Right ventricle myocardium inferior (tissue), 1 donor: ENCODE measurements at regions not wholly inside any gene's neighbourhood (a gene's known extent, or its start where the extent isn't known, plus 50 kb on each side); places are given as distances from the start of the nearest gene placed in this dataset.
"Not testable (repeated sequence)": the region's sequence is repeated elsewhere in the genome, so short reads cannot be mapped to it uniquely, and the experiment has no call there.

Source experiments
- ATAC-seq: fragments of 200-7000 bp; cut with Tn5 transposase; one replicate; pipeline ENCODE4 v1.9.1; 2020; ENCODE audit warnings: mild to moderate bottlenecking, moderate library complexity
- DNase-seq: peaks from one replicate; pipeline ENCODE4 v3.0.0; 2021; ENCODE audit errors: missing footprints
- intact Hi-C: fragments of 100-400 bp; cut with DNase I; formaldehyde crosslinking; loops from one replicate; pipeline ENCODE4 v1.11.0; 2022
- donor health status: DM: no; HTN: yes; CAD: no; lungs with severe emphysema.

DNA sequence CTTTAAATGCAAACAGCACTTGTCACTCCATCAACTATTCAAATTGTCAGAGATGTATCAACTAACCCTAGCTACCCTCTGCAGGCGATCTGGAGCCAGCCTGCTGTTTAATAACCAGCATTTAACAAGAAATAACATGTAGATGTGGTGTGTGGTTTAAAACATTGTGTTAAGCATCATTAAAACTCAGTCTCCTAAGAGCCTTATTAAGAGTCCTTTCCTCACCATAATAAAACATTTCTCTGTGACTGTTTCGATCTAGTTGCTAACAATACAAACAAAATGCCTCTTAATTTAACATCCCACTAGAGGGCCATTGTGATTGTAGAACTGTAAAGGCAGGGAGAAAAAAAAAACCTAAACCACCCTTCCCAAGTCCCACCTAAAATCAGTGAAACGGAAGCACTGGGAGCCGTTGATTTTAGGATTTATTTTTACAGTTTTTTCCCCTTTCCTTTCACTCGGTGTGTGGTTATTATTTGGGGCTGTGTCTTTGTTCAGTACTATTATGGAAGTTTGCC lies 708.6 kb downstream of the C4orf33 start:
- intact Hi-C loops, result no loop called here
- no peak for DNase-seq
- no peak for ATAC-seq

DNA sequence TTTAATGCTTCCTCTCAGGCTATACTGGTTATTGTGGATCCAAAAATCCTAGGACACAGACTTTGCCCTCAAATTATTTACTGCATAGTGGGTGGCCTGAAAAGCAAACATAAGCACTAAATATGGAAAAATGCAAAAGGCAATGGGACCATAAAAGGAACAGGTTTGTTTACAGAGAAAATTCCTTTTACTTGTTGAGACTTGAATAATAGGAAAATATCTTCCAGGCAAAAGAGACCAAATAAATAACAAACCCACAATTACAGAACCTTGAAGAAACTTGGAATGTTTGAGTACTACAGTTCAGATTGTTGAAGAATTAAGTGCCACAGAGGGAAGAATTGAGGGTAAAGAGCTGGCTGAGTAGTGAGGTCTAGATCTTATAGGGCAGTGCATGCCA lies 711.0 kb downstream of the C4orf33 start:
- intact Hi-C loops, result no loop called here
- DNase-seq (no peak), ATAC-seq (no peak)

DNA sequence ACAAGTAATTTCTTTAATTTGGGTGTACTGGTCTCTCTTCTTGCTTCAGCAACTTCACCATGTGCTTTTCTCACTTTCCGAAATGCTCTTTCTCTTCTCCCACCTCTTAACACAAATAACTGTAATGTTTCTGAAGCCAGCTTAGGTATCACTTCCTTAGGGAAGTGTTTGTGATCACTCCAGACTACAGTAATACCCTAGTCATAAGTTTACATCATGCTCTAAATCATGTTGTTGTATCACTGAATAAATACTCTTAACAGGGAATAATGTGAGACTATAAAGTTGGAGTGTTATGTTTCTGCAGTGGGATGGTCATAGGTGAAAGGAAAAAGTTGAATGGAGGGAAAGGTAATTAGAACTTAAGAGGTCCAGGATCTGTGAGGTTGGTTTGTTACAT lies 712.3 kb downstream of the C4orf33 start:
- ATAC-seq (no peak), DNase-seq (no peak)
- intact Hi-C loops, result no loop called here

DNA sequence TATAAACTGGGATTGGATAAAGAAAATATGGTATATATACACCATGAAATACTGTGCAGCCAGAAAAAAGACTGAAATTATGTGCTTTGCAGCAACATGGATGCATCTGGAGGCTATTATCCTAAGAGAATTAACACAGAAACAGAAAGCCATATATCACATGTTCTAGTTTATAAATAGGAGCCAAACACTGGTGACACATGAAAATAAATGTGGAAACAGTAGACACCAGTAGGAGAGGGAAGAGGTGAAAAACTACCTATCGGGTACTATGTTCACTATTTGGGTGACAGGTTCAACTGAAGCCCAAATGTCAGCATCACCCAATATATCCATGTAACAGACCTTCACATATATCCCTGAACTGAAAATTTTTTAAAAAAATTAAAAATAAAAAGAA lies 725.1 kb downstream of the C4orf33 start:
- ATAC-seq (no peak), DNase-seq (no peak)
- intact Hi-C loops, result no loop called here

DNA sequence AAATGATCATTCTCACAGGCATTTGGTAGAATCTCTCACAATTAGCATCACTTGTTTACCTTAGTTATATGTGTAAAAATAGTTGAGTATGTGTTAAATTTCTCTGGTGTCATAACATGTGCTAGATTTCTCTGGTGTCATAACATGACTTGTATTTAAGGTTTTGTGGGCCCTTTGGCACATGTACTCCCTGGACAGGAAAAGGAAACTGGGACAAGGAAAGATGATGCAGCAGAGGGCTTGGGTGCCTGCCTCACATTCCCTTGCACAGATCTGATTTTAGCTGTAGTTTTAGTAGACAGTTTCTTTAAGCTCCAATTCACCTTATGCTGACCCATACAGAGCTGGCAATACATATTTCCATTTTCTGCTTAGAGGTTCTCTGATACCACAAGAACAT lies 726.0 kb downstream of the C4orf33 start:
- intact Hi-C loops, result no loop called here
- DNase-seq (no peak), ATAC-seq (peak; percentile 34)

DNA sequence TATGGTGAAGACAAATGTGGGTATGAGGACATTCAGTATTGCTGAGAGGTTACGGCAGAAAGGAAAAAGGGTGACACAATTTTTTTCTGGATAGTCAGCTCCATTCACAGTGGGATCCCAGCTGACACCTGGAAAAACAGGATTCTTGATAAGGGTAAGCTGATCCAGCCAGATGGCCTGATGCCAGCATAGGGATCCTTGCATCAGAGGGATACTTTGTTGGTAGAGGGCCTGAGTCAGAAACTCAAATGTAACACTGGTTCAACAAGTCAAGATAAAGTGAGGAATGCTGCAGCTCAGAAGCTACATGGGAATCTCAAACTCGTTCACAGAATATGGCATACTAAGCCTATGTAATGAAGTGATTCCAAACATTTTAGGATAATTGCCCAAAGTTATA lies 726.7 kb downstream of the C4orf33 start:
- DNase-seq (no peak), ATAC-seq (no peak)
- intact Hi-C loops, result no loop called here

DNA sequence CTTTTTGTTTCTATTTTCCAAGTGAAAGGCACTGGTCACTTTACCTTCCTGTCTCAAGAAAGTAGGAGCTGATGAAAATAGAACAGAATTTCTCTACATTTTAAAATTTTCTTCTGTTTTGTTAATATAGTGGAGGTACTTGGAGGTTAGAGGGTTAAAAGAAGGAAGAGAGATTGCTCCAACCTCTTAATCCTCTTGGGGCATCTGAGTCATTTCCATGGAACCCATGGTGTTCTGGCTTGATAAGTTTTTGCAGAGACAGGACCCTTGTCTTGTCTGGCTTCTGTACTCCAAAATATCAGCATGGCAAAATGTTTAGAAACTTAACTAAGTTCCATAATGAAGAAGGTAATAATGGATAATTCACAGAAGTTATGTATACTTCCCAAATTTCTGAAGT lies 727.2 kb downstream of the C4orf33 start:
- ATAC-seq (no peak), DNase-seq (no peak)
- intact Hi-C loops, result no loop called here

DNA sequence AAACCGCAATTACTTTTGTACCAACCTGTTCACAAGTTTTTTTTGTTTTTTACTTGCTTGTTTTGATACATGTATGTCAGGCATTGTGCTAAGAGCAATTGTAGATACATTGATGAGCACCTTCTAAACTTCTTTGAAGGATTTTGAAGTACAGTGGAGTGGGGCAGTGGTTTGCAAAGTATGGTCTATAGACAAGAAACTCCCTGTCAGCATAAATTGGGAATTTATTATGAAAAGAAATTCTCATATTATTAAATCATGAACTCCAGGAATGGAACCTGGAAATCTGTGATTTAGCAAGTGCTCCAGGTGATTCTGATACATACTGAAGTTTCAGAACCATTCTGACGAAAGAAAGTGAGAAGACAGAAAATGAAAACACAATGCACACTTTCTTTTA lies 733.4 kb downstream of the C4orf33 start:
- DNase-seq, result no peak
- no peak for ATAC-seq
- intact Hi-C loops, result no loop called here

DNA sequence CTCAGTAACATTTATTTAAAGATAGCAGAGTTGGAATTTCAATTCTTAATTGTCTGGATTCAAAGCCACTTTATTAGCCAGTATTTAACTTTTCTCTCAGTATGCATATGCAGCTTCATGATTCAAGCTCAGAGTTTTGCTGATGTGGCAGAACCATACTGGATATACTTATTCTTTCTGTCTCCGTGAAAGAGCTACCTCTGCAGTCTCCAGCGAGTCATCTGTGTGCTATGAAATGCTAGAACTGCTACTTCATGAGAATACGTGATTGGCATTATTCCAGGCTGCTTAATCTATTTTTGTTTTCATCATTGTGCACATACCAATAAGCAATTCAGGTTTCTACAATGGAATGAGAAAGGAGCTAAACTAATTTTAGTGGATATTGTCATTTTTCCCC lies 743.7 kb downstream of the C4orf33 start:
- intact Hi-C loops, result no loop called here
- ATAC-seq, result no peak
- DNase-seq, result no peak

DNA sequence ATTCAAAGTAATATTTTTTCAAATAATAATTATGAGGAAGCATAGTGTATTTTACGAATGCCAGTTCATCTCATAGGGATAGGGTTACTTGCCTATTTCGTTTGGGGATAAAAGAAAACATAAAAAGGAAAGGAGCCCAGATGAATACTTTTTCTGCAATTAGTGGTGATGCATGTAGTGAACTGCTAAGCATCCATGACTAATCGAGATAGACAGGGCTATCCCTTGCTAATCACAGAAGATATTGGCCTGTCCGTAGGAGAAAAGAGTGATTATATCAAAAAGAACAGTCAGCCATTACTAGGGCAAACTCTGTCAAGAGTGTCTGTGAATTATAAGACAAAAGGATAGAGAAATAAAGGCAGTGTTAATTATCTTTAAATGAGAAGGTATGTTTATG lies 746.1 kb downstream of the C4orf33 start:
- intact Hi-C loops, result no loop called here
- DNase-seq (no peak), ATAC-seq (no peak)

DNA sequence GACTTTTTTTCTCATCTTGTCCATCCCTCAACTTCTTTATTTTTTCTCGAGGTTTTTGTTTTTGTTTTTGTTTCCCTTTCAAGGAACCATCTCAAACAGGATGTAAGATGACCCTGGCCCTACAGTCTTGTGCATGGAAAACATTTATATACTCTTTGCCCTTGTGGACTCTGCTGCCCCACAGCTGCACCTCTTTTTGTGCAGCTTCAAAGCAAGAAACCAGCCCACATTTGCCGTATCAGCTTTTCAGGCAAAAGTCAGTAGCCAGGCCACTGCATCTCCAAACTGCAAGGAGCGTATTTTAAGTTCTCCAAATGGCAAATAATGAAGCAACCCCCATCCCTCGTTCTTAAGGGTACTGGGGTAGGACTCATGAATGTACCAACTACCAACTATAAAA lies 756.5 kb downstream of the C4orf33 start:
- intact Hi-C loops, result no loop called here

DNA sequence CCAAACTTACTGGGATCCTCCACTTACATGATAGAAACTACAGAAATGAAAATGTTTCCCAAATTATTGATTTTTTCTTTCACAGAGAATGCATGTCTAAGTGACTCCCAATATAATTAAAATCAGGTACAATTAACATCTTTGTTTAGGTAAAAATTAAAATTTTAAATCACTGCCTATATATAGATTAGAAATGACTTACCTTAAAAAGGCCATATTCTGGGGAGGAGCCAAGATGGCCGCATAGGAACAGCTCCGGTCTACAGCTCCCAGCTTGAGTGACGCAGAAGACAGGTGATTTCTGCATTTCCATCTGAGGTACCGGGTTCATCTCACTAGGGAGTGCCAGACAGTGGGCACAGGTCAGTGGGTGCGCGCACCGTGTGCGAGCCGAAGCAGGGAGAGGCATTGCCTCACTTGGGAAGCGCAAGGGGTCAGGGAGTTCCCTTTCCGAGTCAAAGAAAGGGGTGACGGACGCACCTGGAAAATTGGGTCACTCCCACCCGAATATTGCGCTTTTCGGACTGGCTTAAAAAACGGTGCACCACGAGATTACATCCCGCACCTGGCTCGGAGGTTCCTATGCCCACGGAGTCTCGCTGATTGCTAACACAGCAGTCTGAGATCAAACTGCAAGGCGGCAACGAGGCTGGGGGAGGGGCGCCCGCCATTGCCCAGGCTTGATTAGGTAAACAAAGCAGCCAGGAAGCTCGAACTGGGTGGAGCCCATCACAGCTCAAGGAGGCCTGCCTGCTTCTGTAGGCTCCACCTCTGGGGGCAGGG lies 757.9 kb downstream of the C4orf33 start:
- intact Hi-C loops, DNase-seq, ATAC-seq: not testable (repeated sequence)

More for the DNA sequence above, 756.5 kb downstream of the C4orf33 start:
- DNase-seq (no peak), ATAC-seq (no peak)

DNA sequence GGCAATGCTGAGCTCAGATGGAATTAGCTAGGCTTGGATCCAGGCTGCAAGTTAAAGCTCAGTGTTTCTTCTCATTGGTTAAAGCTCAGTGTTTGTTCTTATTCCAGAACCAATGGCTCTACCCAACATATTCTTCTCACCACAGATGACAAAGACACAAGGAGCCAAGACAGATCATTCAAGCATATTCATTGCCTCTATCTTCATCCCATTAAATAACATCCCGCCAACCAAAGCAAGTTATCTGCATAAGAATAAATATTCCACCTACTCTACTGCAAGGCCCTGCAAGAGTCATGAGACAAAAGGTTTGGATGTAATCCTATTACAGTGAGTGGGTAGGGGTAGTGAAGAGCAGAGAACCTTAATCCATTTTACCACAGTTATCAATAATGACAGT lies 766.5 kb downstream of the C4orf33 start:
- intact Hi-C loops, result no loop called here
- DNase-seq, result no peak
- no peak for ATAC-seq

DNA sequence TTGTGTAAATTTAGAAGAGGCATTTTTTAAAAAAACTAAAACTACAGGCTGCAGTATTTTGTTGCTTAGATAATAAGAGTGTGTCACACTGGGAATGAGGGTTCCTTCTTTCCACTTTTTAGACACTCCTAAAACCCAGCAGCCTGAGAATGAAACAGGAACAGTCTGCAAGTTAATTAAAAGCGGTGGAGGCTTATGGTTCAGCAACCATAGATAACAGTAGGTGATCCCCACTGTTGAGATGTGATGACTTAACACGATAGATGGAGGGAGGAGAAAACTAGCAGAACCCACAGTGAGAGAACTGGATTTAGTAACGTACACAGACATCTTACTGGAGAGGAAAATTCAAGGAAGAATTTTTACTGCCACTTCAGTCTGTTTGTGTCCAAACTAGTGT lies 767.3 kb downstream of the C4orf33 start:
- intact Hi-C loops, result no loop called here
- DNase-seq (no peak), ATAC-seq (no peak)

DNA sequence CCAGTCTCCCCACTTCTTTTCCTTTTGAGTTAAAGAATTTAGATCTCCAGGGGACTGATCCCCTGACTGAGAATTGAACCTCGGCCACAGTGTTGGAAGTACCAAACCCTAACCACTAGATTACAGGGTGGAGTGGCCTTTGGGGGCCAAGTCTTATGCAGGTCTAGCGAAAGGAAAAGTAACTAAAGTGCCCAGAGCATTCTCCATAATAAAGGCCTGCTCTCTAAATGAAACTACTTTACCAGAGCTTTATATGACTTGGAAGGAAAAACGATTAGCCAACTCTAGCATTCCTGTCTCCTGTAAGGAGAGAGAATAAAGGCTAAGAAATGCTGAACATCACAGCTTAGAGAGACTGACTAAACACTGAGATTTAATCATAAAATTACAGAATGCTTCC lies 788.0 kb downstream of the C4orf33 start:
- DNase-seq (no peak), ATAC-seq (no peak)
- intact Hi-C loops, result no loop called here

DNA sequence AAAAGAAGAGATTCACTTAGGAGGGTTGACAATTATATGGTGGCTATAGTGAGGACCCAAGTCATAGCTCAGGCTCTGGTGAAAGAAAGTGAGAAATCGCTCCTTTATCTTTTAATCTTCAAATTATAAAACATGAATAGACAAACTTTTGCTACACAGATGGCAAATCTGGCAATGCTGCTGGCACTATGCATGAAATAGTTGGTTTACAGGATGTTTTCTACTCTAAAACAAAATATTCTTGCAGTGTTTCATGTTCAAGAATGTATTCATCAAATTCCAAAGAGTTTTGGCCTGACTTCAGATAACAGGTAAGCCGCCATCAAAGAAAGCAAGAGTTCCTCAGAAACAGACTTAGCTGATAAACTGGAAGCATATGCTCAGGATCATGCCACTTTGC lies 801.2 kb downstream of the C4orf33 start:
- intact Hi-C loops, result no loop called here
- no peak for ATAC-seq
- no peak for DNase-seq

DNA sequence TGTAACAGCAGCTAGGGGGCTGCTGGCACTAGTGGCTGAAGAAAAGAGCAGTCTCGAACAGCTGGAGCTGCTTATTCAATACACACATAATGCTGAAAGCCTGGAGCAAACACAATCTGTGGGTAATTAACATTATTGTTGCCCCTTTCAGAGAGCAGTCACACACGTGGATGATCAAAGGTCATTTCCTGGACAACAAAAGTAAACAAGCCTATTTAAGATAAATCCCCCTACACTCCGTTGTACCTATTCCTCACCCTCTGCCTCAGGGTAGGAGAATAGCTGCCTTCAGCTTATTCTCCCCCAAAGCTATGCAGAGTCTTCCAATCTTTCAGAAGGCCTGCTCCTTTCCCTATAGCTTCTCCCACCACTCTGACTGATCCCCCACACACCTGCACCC lies 803.9 kb downstream of the C4orf33 start:
- no peak for ATAC-seq
- intact Hi-C loops, result no loop called here
- DNase-seq, result no peak

DNA sequence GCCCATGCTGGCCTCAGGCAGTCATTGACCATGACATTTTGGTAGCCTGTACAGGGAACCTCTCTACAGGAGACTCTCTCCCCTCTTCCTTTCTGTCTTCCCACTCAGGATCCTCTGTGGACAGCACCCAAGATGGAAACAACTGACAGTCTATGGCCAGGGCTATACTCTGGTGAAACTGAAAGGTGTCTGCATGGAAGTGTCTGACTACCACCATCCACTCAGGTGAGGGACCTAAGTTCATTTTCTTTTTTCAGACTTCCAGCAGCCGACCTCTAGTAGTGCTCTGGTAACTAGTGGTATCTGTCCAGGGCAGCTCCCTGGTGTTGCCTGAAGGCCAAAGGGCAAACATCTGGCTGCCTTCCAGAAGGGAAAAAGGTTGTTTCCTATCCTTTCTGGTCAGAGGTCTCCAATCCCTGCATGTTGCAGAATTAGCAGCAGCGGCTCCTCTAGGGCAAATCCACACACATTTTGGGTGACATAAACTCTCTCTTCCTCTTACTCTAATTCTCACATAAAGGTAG lies 804.5 kb downstream of the C4orf33 start:
- ATAC-seq (no peak), DNase-seq (no peak)
- intact Hi-C loops, result no loop called here

DNA sequence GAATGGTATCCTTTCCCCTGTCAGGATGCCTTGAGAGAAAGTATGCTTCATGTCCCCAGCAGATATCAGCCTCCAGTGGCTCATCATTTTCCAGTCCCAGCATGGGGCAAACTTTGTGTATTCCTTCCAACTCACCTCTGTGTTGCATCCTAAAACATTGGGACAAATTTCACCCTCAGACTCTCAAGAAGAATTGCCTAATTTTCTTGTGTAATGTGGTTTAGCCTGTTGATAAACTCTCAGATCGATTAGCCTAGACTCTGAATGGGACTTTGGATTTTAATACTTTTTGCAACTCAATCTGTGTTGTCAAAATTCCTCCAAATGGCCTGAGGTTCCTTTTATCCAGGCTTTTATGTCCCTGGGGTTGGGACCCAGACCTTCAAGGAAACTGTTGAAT lies 805.3 kb downstream of the C4orf33 start:
- intact Hi-C loops, result no loop called here
- DNase-seq, result no peak
- ATAC-seq, result no peak

DNA sequence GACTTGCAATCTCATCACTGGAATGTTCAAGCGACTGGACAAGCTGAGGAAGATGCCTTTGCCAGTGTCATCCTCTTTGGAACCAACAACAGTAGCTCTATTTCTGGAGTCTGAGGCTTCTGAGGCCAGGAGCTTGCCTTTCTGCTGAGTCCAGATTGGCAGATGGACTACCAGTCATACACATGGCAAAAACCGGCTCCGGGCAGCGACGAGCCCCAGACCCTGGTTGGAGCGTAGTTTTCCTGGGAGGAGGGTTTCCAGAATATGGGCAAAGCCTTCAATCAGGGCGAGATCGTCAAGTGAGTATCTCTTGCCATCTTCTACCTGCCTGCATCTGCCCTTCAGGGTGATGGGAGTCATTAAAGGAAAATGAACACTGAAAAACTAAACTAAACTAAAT lies 807.9 kb downstream of the C4orf33 start:
- DNase-seq, result no peak

DNA sequence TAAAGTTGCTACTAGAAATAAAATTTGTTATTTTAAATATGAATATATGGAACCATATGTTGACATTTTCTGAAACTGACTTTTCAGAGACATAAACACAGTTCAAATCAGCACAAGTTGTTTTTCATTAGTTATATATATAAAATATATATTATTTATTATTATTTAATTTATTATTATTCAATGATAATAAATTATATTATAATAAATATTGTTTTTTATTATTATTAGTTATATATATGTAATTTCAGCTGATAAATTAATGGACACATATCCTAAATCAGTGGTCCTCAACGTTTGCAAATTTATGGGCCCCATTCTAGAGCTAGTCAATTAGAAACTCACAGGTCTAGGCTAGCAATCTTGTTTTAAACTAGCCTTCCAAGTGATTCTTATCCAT lies 809.3 kb downstream of the C4orf33 start:
- ATAC-seq, result no peak
- intact Hi-C loops, result no loop called here

More for the DNA sequence above, 807.9 kb downstream of the C4orf33 start:
- intact Hi-C loops, result no loop called here
- no peak for ATAC-seq

More for the DNA sequence above, 809.3 kb downstream of the C4orf33 start:
- DNase-seq, result no peak
